Activated CD4-positive, alpha-beta T cell treated with anti-CD3 and anti-CD28 coated beads, Interleukin-2, amount 10 ng/mL, durations not matched to agents 7 days and 5 days (primary cell): ENCODE measurements at regions not wholly inside any gene's neighbourhood (a gene's known extent, or its start where the extent isn't known, plus 50 kb on each side); places are given as distances from the start of the nearest gene placed in this dataset.
"Not testable (repeated sequence)": the region's sequence is repeated elsewhere in the genome, so short reads cannot be mapped to it uniquely, and the experiment has no call there.

Experiments
- CTCF ChIA-PET: fragments of 350-600 bp; sonication (Branson Sonifier 250); formaldehyde crosslinking; loops from one replicate; lab custom pipeline; 2021; ENCODE audit warnings: antibody characterized with exemption; lab: Charles Lee
- POLR2A ChIA-PET: fragments of 350-600 bp; sonication (Branson Sonifier 250); formaldehyde crosslinking; loops from one replicate; lab custom pipeline; 2021; ENCODE audit warnings: antibody characterized with exemption; lab: Charles Lee
- DNase-seq: peaks from one replicate; pipeline ENCODE4 v3.0.0-alpha.2; 2020
- H3K27ac Mint-ChIP-seq: one replicate; pipeline ENCODE4 v1.8.0; 2021; ENCODE audit warnings: mild to moderate bottlenecking, moderate library complexity, mixed read lengths
- H3K27me3 Mint-ChIP-seq: one replicate; pipeline ENCODE4 v1.8.0; 2021; ENCODE audit warnings: mixed read lengths
- H3K36me3 Mint-ChIP-seq: one replicate; pipeline ENCODE4 v1.8.0; 2021; ENCODE audit warnings: low read depth, mixed read lengths
- H3K4me1 Mint-ChIP-seq: one replicate; pipeline ENCODE4 v1.8.0; 2021; ENCODE audit warnings: mixed read lengths
- H3K4me3 Mint-ChIP-seq: one replicate; pipeline ENCODE4 v1.8.0; 2021; ENCODE audit warnings: mild to moderate bottlenecking, moderate library complexity, mixed read lengths
- H3K9me3 Mint-ChIP-seq: one replicate; pipeline ENCODE4 v1.8.0; 2021; ENCODE audit warnings: mixed read lengths

DNA sequence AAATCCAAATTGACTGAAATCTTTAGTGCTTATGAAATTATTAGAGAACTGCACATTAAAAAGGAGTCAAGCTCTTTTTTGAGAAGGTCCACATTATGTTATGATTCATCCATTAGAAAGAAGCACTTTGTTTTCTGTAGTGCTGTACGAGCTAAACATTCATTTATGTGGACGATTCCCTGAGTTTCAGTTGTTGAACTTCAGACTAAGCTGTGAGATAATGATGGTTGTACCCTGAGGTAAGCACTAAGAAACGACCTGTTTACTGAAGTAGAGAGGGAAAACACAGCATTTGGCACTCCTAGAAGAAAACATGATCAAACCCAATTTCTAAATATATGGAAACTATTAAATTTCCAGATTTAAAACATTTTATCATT is 67.3 kb upstream of the ATP2B1 start:
- Mint-ChIP-seq H3K36me3 (no peaks in the 10 kb centered on the region), H3K27ac (no peak overlapping the region), H3K9me3 (no peaks in the 10 kb centered on the region), H3K4me1 (no peaks in the 10 kb centered on the region), H3K4me3 (no peak overlapping the region), H3K27me3 (no peaks in the 10 kb centered on the region)
- ChIA-PET POLR2A (no interaction called here), CTCF (no interaction called here)
- DNase-seq: no peak

DNA sequence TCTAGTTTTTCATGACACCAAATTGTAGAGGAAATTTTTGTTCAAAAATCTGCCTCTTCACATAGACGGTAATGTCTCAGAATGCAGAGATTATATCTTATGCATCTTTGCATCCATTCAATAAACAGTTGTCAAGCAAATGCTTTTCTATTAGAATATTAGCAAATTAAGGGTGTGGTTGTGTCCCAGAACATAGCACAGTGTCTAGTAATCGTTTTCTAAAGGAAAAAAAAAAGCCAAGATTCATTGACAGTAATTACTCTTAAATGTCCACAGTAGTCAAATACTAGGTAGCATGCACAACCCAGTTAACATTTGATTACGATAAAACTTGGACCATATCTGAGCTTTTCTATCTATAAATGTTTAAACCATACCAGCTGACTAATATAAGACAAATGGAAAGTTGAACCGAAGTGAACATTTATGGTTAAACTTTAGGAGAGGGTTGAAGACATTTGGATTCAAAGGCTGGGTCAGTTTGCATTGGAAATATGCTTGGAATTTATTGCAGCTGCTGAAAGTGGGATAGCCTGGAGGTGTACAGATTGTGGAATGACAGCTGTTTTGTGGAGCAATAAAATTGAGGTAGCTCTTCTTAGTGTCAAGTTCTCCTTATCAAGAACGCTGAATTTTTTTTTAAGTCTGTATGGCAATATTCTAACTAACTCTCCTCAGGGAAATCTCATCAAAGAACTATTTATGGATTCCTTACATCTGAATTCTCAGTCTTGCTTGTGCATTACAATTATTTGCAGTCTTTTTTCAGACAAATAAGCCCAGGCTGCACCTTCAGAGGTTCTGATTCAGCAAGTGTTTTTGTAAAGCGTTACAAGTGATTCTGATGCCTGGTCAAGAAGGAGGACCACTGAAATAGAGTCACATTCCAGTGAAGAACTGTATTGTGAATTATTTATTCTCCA is 66.7 kb upstream of the ATP2B1 start:
- Mint-ChIP-seq H3K9me3 (no peaks in the 10 kb centered on the region), H3K36me3 (no peaks in the 10 kb centered on the region), H3K27me3 (no peaks in the 10 kb centered on the region), H3K4me1 (no peaks in the 10 kb centered on the region), H3K27ac (no peak overlapping the region), H3K4me3 (no peak overlapping the region)
- POLR2A ChIA-PET: no interaction called here
- no peak for DNase-seq
- CTCF ChIA-PET: no interaction called here

GRCh38 chr12:89774645-89775044 is 66.0 kb upstream of the ATP2B1 start:
- Mint-ChIP-seq H3K27ac (no peak overlapping the region), H3K27me3 (no peaks in the 10 kb centered on the region), H3K9me3 (no peaks in the 10 kb centered on the region), H3K4me1 (no peaks in the 10 kb centered on the region), H3K4me3 (no peak overlapping the region), H3K36me3 (no peaks in the 10 kb centered on the region)
- POLR2A ChIA-PET: no interaction called here
- no peak for DNase-seq
- CTCF ChIA-PET: no interaction called here

DNA sequence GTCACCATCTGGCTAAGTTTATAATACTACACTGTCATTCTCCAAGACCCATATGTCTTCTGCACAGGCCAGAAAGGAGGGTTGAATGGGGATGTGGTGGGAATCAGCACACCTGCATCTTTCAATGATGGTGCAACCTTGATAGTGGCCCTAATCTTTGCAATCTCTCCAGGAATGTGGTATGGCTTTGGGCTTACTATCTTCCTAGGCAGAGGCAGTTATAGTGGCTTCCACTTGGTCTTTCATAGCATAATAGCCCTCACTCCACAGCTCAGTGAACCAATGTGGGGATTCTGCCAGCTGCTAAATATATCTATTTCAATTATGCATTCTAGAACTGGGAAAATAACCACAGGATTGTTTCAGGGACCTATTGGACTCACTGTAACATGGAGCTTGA is 61.8 kb upstream of the ATP2B1 start:
- Mint-ChIP-seq H3K36me3 (no peaks in the 10 kb centered on the region), H3K27me3 (no peaks in the 10 kb centered on the region), H3K4me1 (peaks cover 11% of the 10 kb centered on the region), H3K4me3 (no peak overlapping the region), H3K27ac (no peak overlapping the region), H3K9me3 (peaks cover 5% of the 10 kb centered on the region)
- ChIA-PET CTCF (no interaction called here), POLR2A (no interaction called here)
- DNase-seq: no peak

- Mint-ChIP-seq H3K27ac (no peak overlapping the region), H3K4me1 (peaks cover 15% of the 10 kb centered on the region), H3K4me3 (no peak overlapping the region), H3K9me3 (peaks cover 9% of the 10 kb centered on the region), H3K36me3 (no peaks in the 10 kb centered on the region), H3K27me3 (no peaks in the 10 kb centered on the region)
- ChIA-PET POLR2A (no interaction called here), CTCF (interaction anchor here (0.6 to 2.0 kb wide), 2 partner anchors 10 to 13 kb away, joined by 3 to 4 read pairs; no protein-coding TSS in a partner anchor)
- no peak for DNase-seq
These were observed 60.8 kb upstream of the ATP2B1 start for GRCh38 chr12:89769483-89769818.

DNA sequence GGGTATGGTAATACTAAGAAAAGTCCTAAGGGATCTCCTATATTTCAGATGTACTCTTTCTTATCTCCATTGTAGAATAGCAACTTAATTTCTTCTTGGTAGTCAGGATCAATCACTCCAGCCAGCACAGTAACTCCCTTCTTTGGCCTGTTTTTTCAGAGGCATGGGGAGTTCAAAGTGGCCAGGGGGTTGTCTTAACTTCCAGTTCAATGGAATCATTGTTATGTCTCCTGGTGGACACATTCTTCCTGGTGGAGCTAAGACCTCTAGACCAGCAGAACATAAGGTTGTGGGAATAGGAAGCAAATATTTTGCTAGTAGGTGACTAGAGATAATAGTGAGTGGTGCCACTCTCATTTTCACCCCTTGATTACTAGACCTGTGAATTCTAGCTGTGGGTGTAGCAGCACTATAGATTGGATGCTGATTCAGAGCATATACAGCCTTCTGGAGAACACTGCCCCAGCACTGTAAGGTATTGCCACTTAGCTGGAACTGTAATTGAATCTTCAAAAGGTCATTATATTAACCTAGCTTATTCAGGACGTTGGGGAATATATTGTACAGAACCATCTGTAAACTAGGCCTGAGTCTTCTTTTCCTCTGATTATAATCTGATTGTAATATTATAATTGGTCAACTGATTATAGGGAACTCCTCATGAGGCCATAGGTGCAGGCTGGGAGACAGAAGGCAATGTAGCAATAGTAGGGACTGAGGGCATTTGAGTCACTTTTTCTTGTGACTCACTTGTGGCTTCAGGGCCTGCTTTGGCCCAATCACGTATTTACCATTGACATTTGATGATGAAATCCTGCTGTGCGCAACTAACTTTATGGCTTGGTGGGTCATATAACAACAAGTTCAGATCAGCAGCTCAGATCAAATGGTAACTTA is 60.2 kb upstream of the ATP2B1 start:
- CTCF ChIA-PET: interaction anchor here (0.6 to 2.0 kb wide), 2 partner anchors 9 to 14 kb away, joined by 3 to 4 read pairs; no protein-coding TSS in a partner anchor
- Mint-ChIP-seq H3K27me3 (no peaks in the 10 kb centered on the region), H3K4me3 (no peak overlapping the region), H3K9me3 (peaks cover 12% of the 10 kb centered on the region), H3K4me1 (peaks cover 15% of the 10 kb centered on the region), H3K27ac (no peak overlapping the region), H3K36me3 (no peaks in the 10 kb centered on the region)
- no peak for DNase-seq
- POLR2A ChIA-PET: no interaction called here

GRCh38 chr12:89765959-89766824 is 57.6 kb upstream of the ATP2B1 start:
- H3K27ac Mint-ChIP-seq: peak overlapping the region; percentile 1
- no peak for DNase-seq
- CTCF ChIA-PET: interaction anchor here (1.5 kb wide), 1 partner anchor 10 kb away, joined by 3 read pairs; no protein-coding TSS in a partner anchor
- no peak overlapping the region for H3K4me3 Mint-ChIP-seq
- H3K36me3 Mint-ChIP-seq: no peaks in the 10 kb centered on the region
- H3K27me3 Mint-ChIP-seq: no peaks in the 10 kb centered on the region
- peaks cover 13% of the 10 kb centered on the region for H3K9me3 Mint-ChIP-seq
- POLR2A ChIA-PET: no interaction called here
- H3K4me1 Mint-ChIP-seq: peaks cover 18% of the 10 kb centered on the region

DNA sequence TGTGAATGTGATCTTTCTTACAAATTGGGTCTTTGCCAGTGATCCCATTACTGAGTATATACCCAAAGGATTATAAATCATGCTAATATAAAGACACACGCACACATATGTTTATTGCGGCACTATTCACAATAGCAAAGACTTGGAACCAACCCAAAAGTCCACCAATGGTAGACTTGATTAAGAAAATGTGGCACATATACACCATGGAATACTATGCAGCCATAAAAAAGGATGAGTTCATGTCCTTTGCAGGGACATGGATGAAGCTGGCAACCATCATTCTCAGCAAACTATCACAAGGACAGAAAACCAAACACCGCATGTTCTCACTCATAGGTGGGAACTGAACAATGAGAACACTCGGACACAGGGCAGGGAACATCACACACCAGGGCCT is 55.5 kb upstream of the ATP2B1 start:
- CTCF ChIA-PET, POLR2A ChIA-PET, H3K36me3 Mint-ChIP-seq, DNase-seq, H3K4me3 Mint-ChIP-seq, H3K27ac Mint-ChIP-seq, H3K27me3 Mint-ChIP-seq: not testable (repeated sequence)
- H3K9me3 Mint-ChIP-seq: peaks cover 16% of the 10 kb centered on the region
- H3K4me1 Mint-ChIP-seq: peaks cover 29% of the 10 kb centered on the region

- CTCF ChIA-PET: no interaction called here
- Mint-ChIP-seq H3K4me1 (peaks cover 31% of the 10 kb centered on the region), H3K4me3 (no peak overlapping the region)
These were observed 54.0 kb upstream of the ATP2B1 start for GRCh38 chr12:89762498-89763170.

DNA sequence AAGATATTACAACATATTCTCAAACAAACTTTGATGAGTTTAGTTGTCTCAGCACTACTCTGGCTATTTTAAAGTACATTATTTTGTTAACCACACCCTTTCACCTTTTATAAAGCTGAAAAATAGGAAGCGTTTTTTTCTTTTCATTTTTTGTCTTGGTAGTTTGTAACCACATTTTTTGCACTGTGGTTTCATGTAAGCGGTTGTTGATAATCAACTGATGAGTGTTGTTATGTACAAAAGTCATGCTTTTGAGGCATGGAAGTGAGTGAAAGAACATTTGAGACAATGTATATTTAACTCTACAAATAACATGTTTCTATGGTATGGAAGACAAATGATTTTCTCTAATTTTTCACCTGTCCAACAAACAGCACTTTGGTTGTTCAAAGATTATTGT is 52.1 kb upstream of the ATP2B1 start:
- Mint-ChIP-seq H3K36me3 (peaks cover 5% of the 10 kb centered on the region), H3K9me3 (peaks cover 18% of the 10 kb centered on the region), H3K27ac (peak overlapping the region; percentile 69), H3K4me1 (peaks cover 38% of the 10 kb centered on the region), H3K4me3 (no peak overlapping the region), H3K27me3 (no peaks in the 10 kb centered on the region)
- CTCF ChIA-PET: interaction anchor here (1.0 to 1.4 kb wide), 3 partner anchors 8 to 23 kb away, joined by 3 to 4 read pairs (median 4); no protein-coding TSS in a partner anchor
- POLR2A ChIA-PET: no interaction called here
- DNase-seq: peak; percentile 22

More at GRCh38 chr12:89762498-89763170, 54.0 kb upstream of the ATP2B1 start:
- H3K36me3 Mint-ChIP-seq: no peaks in the 10 kb centered on the region
- H3K27ac Mint-ChIP-seq: no peak overlapping the region
- H3K27me3 Mint-ChIP-seq: no peaks in the 10 kb centered on the region
- no peak for DNase-seq
- POLR2A ChIA-PET: no interaction called here
- H3K9me3 Mint-ChIP-seq: peaks cover 16% of the 10 kb centered on the region
